ENCODE measurements at regions not wholly inside any gene's neighbourhood (a gene's known extent, or its start where the extent isn't known, plus 50 kb on each side); places are given as distances from the start of the nearest gene placed in this dataset.
"Not testable (repeated sequence)": the region's sequence is repeated elsewhere in the genome, so short reads cannot be mapped to it uniquely, and the experiment has no call there.

GRCh38 chr11:67820081-67820480, 145.7 kb upstream of the ALDH3B2 start:
- in situ Hi-C loops (cut with HindIII; ENCODE audit: low pct_ligation_motif_present, low sequenced_read_pairs): no loop called here
- TF ChIP-seq CTCF (IDR thresholded peaks at IDR 0.05; ENCODE audit: low read depth, low read length, missing control alignments): no peak
- H3K4me3 ChIP-seq (ENCODE audit: low read depth, low read length): no peak overlapping the region

GRCh38 chr11:67817558-67817957, 143.1 kb upstream of the ALDH3B2 start:
- H3K4me3 ChIP-seq (ENCODE audit: low read depth, low read length); H3K27me3 ChIP-seq (replicated peaks); in situ Hi-C loops (cut with HindIII; ENCODE audit: low pct_ligation_motif_present, low sequenced_read_pairs); DNase-seq; H3K36me3 ChIP-seq (replicated peaks); H3K27ac ChIP-seq: not testable (repeated sequence)

More at GRCh38 chr11:67820081-67820480, 145.7 kb upstream of the ALDH3B2 start:
- DNase-seq: no peak
- no peaks in the 10 kb centered on the region for H3K36me3 ChIP-seq (replicated peaks)
- no peak overlapping the region for H3K27ac ChIP-seq
- H3K27me3 ChIP-seq (replicated peaks): no peaks in the 10 kb centered on the region

- H3K4me3 ChIP-seq (ENCODE audit: low read depth, low read length); H3K27me3 ChIP-seq (replicated peaks); H3K36me3 ChIP-seq (replicated peaks); H3K27ac ChIP-seq; in situ Hi-C loops (cut with HindIII; ENCODE audit: low pct_ligation_motif_present, low sequenced_read_pairs); DNase-seq: not testable (repeated sequence)
These were observed 134.9 kb upstream of the ALDH3B2 start for GRCh38 chr11:67809301-67809700.

- H3K27me3 ChIP-seq (replicated peaks); H3K27ac ChIP-seq; in situ Hi-C loops (cut with HindIII; ENCODE audit: low pct_ligation_motif_present, low sequenced_read_pairs); H3K36me3 ChIP-seq (replicated peaks); H3K4me3 ChIP-seq (ENCODE audit: low read depth, low read length); DNase-seq: not testable (repeated sequence)
These were observed 133.5 kb upstream of the ALDH3B2 start for GRCh38 chr11:67807896-67808295.

- H3K27me3 ChIP-seq (replicated peaks); H3K4me3 ChIP-seq (ENCODE audit: low read depth, low read length); DNase-seq; H3K36me3 ChIP-seq (replicated peaks); in situ Hi-C loops (cut with HindIII; ENCODE audit: low pct_ligation_motif_present, low sequenced_read_pairs); H3K27ac ChIP-seq: not testable (repeated sequence)
These were observed 132.4 kb upstream of the ALDH3B2 start for GRCh38 chr11:67806728-67807235.

- H3K27me3 ChIP-seq (replicated peaks); H3K36me3 ChIP-seq (replicated peaks); in situ Hi-C loops (cut with HindIII; ENCODE audit: low pct_ligation_motif_present, low sequenced_read_pairs); DNase-seq; H3K27ac ChIP-seq: not testable (repeated sequence)
- peak overlapping the region; percentile 55 for H3K4me3 ChIP-seq (ENCODE audit: low read depth, low read length)
These were observed 131.8 kb upstream of the ALDH3B2 start for GRCh38 chr11:67806183-67806582.

GRCh38 chr11:67805253-67806126, 131.1 kb upstream of the ALDH3B2 start:
- H3K27ac ChIP-seq: peak overlapping the region; percentile 69
- H3K4me3 ChIP-seq (ENCODE audit: low read depth, low read length): peak overlapping the region; percentile 67
- DNase-seq: peak; percentile 98
- in situ Hi-C loops (cut with HindIII; ENCODE audit: low pct_ligation_motif_present, low sequenced_read_pairs); H3K27me3 ChIP-seq (replicated peaks); H3K36me3 ChIP-seq (replicated peaks): not testable (repeated sequence)

- DNase-seq: peak; percentile 73
- peak overlapping the region; percentile 67 for H3K4me3 ChIP-seq (ENCODE audit: low read depth, low read length)
- H3K36me3 ChIP-seq (replicated peaks); in situ Hi-C loops (cut with HindIII; ENCODE audit: low pct_ligation_motif_present, low sequenced_read_pairs); H3K27ac ChIP-seq; H3K27me3 ChIP-seq (replicated peaks): not testable (repeated sequence)
These were observed 130.2 kb upstream of the ALDH3B2 start for GRCh38 chr11:67804435-67805252.

- H3K4me3 ChIP-seq (ENCODE audit: low read depth, low read length); in situ Hi-C loops (cut with HindIII; ENCODE audit: low pct_ligation_motif_present, low sequenced_read_pairs): not testable (repeated sequence)
These were observed 129.1 kb upstream of the ALDH3B2 start for GRCh38 chr11:67803519-67803918.

GRCh38 chr11:67803055-67803454, 128.6 kb upstream of the ALDH3B2 start:
- in situ Hi-C loops (cut with HindIII; ENCODE audit: low pct_ligation_motif_present, low sequenced_read_pairs); H3K27me3 ChIP-seq (replicated peaks); H3K36me3 ChIP-seq (replicated peaks); DNase-seq; H3K4me3 ChIP-seq (ENCODE audit: low read depth, low read length); H3K27ac ChIP-seq: not testable (repeated sequence)

More at GRCh38 chr11:67803519-67803918, 129.1 kb upstream of the ALDH3B2 start:
- not testable (repeated sequence) for DNase-seq; H3K27ac ChIP-seq; H3K36me3 ChIP-seq (replicated peaks); H3K27me3 ChIP-seq (replicated peaks)

GRCh38 chr11:67802623-67803022, 128.2 kb upstream of the ALDH3B2 start:
- in situ Hi-C loops (cut with HindIII; ENCODE audit: low pct_ligation_motif_present, low sequenced_read_pairs); DNase-seq; H3K4me3 ChIP-seq (ENCODE audit: low read depth, low read length); H3K27ac ChIP-seq; H3K27me3 ChIP-seq (replicated peaks); H3K36me3 ChIP-seq (replicated peaks): not testable (repeated sequence)

- H3K4me3 ChIP-seq (ENCODE audit: low read depth, low read length); in situ Hi-C loops (cut with HindIII; ENCODE audit: low pct_ligation_motif_present, low sequenced_read_pairs); H3K27me3 ChIP-seq (replicated peaks); H3K36me3 ChIP-seq (replicated peaks); H3K27ac ChIP-seq; DNase-seq: not testable (repeated sequence)
These were observed 127.0 kb upstream of the ALDH3B2 start for GRCh38 chr11:67801397-67801796.

GRCh38 chr11:67800591-67800990, 126.2 kb upstream of the ALDH3B2 start:
- H3K27me3 ChIP-seq (replicated peaks); in situ Hi-C loops (cut with HindIII; ENCODE audit: low pct_ligation_motif_present, low sequenced_read_pairs); H3K4me3 ChIP-seq (ENCODE audit: low read depth, low read length); DNase-seq; H3K36me3 ChIP-seq (replicated peaks); H3K27ac ChIP-seq: not testable (repeated sequence)

Measured in brain microvascular endothelial cell (primary cell).